LNCaP clone FGC (cell line): ENCODE measurements at regions not wholly inside any gene's neighbourhood (a gene's known extent, or its start where the extent isn't known, plus 50 kb on each side); places are given as distances from the start of the nearest gene placed in this dataset.

ENCODE experiments used
- DNase-seq: peaks from one replicate; pipeline ENCODE4 v3.0.0-alpha.2; 2011; ENCODE audit warnings: low read depth
- H3K4me3 ChIP-seq: 2 replicates; pipeline ENCODE4 v1.5.1; 2011; ENCODE audit warnings: mild to moderate bottlenecking, low read depth, low read length, control low read depth
- CTCF ChIP-seq: IDR thresholded peaks from 2 replicates; pipeline ENCODE4 v1.5.1; 2012; ENCODE audit warnings: mild to moderate bottlenecking; ENCODE audit not compliant: control insufficient read depth, insufficient read depth; ENCODE audit errors: extremely low read depth

- no peak for TF ChIP-seq CTCF
- H3K4me3 ChIP-seq: no peak overlapping the region
- no peak for DNase-seq
These were observed 153.4 kb upstream of the ADRA1B start for GRCh38 chr5:159762921-159763320.

DNA sequence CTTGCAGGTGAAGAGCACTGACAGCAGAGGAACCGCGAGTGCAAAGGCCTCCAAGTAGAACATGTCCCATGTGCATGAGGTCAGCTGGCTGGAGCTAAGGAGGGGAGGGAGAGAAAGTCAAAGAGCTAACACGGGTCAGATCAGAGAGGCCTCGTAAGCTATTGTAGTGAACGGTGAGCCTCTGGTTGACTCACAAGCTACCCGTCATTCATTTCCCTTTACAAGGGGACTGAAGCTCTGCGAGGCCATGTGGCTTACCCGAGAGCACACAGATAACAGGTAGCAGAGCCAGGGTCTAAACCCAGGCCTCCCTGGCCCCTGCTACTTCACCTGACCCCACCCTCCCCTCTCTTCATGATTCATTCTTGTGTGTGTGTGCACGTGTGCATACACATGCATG, 152.7 kb upstream of the ADRA1B start:
- H3K4me3 ChIP-seq: no peak overlapping the region
- TF ChIP-seq CTCF: no peak
- no peak for DNase-seq

GRCh38 chr5:159764283-159765134, 151.8 kb upstream of the ADRA1B start:
- no peak for DNase-seq
- no peak for TF ChIP-seq CTCF
- H3K4me3 ChIP-seq: no peak overlapping the region

DNA sequence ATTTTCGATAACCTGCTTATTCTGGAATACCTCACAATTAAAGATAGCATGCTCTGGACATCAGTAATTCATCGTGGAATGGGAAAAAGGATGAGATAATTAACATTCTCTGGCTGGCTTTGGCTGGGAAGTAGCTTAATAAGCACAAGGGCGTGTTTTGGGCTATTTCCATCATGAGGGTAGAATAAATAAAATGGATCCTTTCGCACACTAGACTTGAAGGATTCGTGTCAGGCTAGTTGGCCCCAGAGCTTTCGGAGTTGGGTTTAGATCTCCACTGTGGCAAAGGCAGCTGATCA, 151.2 kb upstream of the ADRA1B start:
- H3K4me3 ChIP-seq: no peak overlapping the region
- TF ChIP-seq CTCF: no peak
- no peak for DNase-seq

GRCh38 chr5:159765760-159766517, 150.3 kb upstream of the ADRA1B start:
- no peak for DNase-seq
- H3K4me3 ChIP-seq: no peak overlapping the region
- TF ChIP-seq CTCF: no peak

- no peak for TF ChIP-seq CTCF
- DNase-seq: no peak
These were observed 148.0 kb upstream of the ADRA1B start for GRCh38 chr5:159768243-159768642.

More at GRCh38 chr5:159768243-159768642, 148.0 kb upstream of the ADRA1B start:
- no peak overlapping the region for H3K4me3 ChIP-seq
